T-helper 17 cell (primary cell): ENCODE measurements at regions not wholly inside any gene's neighbourhood (a gene's known extent, or its start where the extent isn't known, plus 50 kb on each side); places are given as distances from the start of the nearest gene placed in this dataset.

Source experiments
- ATAC-seq: fragments of 150-1000 bp; cut with Tn5 transposase; 2 replicates; pipeline ENCODE4 v1.10.0; 2021; ENCODE audit warnings: mild to moderate bottlenecking, moderate library complexity
- DNase-seq, 3 donors: peaks; one replicate each; pipeline versions ENCODE4 v3.0.0 to v3.0.0-alpha.2; 2020 to 2021
- H3K9me3 ChIP-seq: one replicate; pipeline ENCODE4 v1.7.0; 2013; ENCODE audit warnings: low read length, mild to moderate bottlenecking; ENCODE audit not compliant: control insufficient read depth, poor library complexity, severe bottlenecking
- H3K27ac Mint-ChIP-seq: one replicate; pipeline ENCODE4 v1.8.0; 2022; ENCODE audit warnings: mild to moderate bottlenecking, moderate library complexity, mixed read lengths
- H3K27me3 Mint-ChIP-seq: one replicate; pipeline ENCODE4 v1.8.0; 2022; ENCODE audit warnings: mixed read lengths
- H3K36me3 Mint-ChIP-seq: one replicate; pipeline ENCODE4 v1.8.0; 2022; ENCODE audit warnings: low read depth, mixed read lengths
- H3K4me1 Mint-ChIP-seq: one replicate; pipeline ENCODE4 v1.8.0; 2022; ENCODE audit warnings: mild to moderate bottlenecking, mixed read lengths
- H3K4me3 Mint-ChIP-seq: one replicate; pipeline ENCODE4 v1.8.0; 2022; ENCODE audit warnings: mild to moderate bottlenecking, moderate library complexity, mixed read lengths

DNA sequence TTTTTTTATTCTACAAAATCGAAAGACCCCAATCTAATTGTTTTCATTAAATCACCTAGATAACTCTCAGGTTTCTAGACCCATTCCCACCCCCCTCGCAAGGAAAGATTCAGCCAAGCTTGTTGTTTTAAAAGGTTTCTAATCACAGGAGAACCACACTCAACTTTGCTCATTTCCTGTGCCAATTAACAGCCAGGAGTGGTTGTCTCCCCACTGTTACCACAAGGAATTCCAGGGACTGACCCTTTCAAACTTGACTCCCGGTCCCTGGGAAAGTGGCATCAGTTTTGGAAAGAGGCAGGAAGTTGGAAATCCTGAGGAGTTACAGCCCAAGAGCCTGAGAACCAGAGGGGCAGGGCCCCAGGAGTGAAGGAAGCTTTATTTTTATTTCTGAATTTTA lies 561.3 kb upstream of the JAG1 start:
- DNase-seq (no peak), ATAC-seq (no peak)
- Mint-ChIP-seq H3K27me3 (no peaks in the 10 kb centered on the region), H3K4me3 (no peak overlapping the region), H3K4me1 (no peaks in the 10 kb centered on the region), H3K27ac (no peak overlapping the region), H3K36me3 (no peaks in the 10 kb centered on the region)
- H3K9me3 ChIP-seq = no peaks in the 10 kb centered on the region

DNA sequence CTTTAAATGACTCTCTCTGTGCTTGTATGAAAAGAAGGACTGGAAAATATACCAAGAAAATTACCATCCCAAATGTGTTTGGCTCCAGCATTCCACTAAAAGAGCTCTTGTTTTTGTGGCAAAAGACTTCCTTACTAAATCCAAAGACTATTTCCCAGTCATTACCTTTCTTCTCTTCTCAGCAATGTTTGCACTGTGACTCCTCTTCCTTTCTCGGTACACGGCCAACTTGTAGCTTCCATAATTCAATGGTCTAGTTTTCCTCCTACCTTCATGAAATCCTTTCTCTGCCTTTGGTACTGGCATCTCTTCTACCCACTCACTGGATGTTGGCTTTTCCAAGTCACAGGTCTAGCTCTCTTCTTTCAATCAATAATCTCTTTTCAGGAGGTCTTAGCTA lies 568.5 kb upstream of the JAG1 start:
- Mint-ChIP-seq H3K4me1 (no peaks in the 10 kb centered on the region), H3K36me3 (no peaks in the 10 kb centered on the region), H3K4me3 (no peak overlapping the region), H3K27me3 (no peaks in the 10 kb centered on the region), H3K27ac (no peak overlapping the region)
- DNase-seq = no peak
- H3K9me3 ChIP-seq = no peaks in the 10 kb centered on the region
- no peak for ATAC-seq

DNA sequence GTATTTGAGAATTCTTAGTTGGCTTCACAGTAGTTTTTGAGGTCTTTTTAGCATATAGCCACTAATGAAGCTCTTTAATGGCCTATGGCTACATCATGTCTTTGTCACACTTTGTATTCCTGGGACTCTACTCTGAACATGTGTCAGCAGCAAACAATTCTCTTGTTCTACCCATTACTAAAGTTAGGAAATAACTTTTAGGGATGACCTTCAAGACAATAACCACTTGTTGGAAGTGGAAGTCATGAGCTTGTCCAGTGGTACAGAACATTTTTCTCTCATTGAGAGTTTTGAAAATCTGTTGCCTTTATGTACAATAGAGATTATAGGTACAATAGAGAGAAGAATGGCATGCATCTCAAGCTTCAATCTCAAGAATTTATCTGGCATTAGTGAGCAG lies 571.6 kb upstream of the JAG1 start:
- no peaks in the 10 kb centered on the region for H3K27me3 Mint-ChIP-seq
- no peaks in the 10 kb centered on the region for H3K9me3 ChIP-seq
- H3K27ac Mint-ChIP-seq = no peak overlapping the region
- DNase-seq = no peak
- no peak overlapping the region for H3K4me3 Mint-ChIP-seq
- ATAC-seq = no peak
- H3K4me1 Mint-ChIP-seq = no peaks in the 10 kb centered on the region
- H3K36me3 Mint-ChIP-seq = no peaks in the 10 kb centered on the region

DNA sequence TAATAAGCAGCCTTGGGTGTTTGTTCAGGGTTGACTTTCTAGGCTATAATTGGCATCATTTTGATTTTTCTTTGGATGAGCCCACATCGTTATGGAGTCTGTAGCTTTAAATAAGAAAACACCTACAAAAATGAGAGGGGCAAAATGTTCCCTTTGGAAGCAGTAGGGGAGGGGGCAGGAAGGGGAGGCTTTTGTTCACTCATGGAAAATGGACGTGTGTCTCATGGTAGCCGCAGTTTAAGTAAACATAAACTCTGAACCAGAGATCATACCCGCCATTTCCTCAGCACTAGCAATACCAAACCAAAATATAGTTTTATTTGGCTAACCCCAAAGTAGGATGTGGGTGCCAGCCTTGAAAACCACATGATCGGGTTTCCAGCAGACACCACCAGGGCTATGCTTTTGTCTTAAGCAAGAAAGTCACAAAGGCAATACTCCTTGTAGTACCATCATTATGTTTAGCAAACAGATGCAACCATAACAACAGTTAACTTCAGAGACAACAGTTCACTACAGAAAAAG lies 572.5 kb upstream of the JAG1 start:
- no peaks in the 10 kb centered on the region for H3K27me3 Mint-ChIP-seq
- H3K36me3 Mint-ChIP-seq = no peaks in the 10 kb centered on the region
- no peak for ATAC-seq
- no peak overlapping the region for H3K4me3 Mint-ChIP-seq
- no peaks in the 10 kb centered on the region for H3K4me1 Mint-ChIP-seq
- no peak overlapping the region for H3K27ac Mint-ChIP-seq
- DNase-seq = no peak
- H3K9me3 ChIP-seq = no peaks in the 10 kb centered on the region

DNA sequence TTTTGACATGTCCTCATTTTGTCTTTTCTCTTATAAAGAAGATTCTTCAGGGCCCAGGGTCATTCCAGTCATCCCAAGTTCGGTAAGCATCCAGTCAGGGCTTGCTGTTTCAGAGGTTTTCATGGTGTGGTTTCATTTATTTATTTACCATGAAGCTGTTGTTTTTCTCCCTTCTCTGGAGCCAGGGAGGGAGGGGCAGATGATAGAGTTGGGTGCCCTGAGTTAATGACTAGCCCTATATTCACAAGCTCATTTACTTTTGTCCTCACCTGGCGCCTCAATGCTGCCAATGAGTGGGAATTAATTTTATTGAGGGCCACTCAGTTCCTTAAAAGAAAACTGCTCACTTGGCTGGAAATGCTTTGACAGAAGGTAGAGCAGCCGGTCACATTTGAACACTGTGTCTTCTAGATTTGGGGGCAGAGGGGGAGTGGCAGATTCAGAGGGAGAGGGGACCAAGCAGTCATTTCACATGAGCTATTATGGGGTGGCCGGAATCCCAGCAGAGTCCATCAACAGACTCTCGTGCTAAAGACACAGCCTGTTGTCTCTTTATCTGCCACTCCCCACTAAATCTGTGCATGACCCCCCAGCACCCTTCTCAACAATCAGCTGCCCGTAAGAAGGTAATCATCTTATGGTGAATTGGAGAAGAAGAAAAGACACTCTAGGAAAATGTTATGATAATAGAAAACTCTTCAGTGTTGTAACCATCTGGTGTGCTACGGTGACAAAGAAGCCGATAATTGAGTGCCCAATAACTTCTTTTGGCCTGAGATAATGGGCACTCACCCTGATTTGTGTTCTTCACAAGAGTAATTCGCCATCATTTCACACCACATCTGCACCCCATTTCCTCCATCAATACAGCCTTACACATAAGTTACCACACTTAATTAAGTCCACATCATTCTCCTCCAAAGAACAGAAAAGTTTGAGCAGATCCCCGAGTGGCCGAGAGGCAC lies 573.5 kb upstream of the JAG1 start:
- no peak for DNase-seq
- H3K4me3 Mint-ChIP-seq = no peak overlapping the region
- H3K36me3 Mint-ChIP-seq = no peaks in the 10 kb centered on the region
- no peak overlapping the region for H3K27ac Mint-ChIP-seq
- no peaks in the 10 kb centered on the region for H3K4me1 Mint-ChIP-seq
- ATAC-seq = no peak
- no peaks in the 10 kb centered on the region for H3K27me3 Mint-ChIP-seq
- no peaks in the 10 kb centered on the region for H3K9me3 ChIP-seq

DNA sequence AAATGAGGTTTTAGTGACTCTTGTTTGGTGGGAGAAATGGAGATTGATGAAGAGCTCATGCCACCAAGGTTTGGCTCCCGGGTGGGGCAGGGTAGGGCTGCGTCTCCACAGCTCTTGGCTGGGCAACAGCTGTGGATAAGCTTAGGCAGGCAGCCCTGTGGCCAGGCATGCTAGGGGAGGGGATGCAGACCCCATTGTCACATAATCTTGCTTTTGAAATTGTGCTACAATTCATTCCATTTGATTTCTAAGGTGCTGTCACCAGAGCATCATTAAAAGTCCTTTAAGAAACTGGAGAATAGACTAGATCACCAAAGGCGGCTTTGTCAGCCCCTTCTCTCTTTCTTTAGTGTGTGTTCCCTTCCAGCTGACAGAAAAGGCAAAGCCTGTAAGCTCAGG lies 574.2 kb upstream of the JAG1 start:
- no peaks in the 10 kb centered on the region for H3K27me3 Mint-ChIP-seq

DNA sequence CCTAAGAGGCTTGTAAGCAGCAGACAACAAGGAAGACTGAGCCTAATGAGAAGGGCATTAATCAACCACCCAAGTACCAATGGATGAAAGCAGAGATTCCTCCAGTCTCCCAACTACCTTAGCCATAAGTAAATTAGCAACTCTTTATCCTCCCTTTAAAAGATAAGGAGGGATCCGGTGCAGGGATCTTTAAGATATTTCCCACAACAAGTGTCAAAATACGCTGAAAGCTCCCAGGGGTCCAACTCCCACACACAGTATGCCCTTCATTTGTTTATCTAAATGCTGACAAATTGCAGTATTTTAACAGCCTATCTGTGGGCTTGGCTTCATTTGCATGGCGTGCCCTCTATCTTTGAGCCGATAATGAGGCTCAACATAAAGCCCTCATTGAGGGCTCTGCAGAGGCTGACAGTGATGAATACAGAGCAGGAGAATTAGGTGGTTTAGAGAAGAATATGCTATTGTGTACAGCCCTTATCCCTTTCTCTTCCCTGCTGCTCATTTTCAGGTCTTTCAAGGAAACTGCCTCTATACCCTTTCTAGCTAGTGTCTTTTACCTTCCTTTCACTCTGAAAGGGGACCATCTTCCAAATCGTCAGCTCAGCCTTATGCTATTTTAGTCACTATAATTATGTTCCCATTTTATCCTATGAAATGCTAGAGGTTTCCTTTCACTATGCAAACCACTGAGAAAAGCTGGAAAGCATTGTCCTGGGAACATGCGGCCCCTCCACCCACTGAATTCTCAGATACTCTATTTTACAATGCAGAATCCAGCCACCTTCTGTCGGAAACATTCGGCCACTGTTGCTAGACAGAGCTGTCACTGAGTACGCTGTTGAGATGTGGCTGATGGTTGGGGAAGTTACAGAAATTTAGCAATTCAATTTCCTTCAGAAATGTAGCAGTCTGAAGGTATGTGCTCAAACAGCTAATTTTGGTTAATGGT lies 575.2 kb upstream of the JAG1 start:
- Mint-ChIP-seq H3K4me1 (no peaks in the 10 kb centered on the region), H3K27me3 (no peaks in the 10 kb centered on the region), H3K36me3 (no peaks in the 10 kb centered on the region), H3K4me3 (no peak overlapping the region), H3K27ac (no peak overlapping the region)
- no peaks in the 10 kb centered on the region for H3K9me3 ChIP-seq
- ATAC-seq (no peak), DNase-seq (no peak)

More for the DNA sequence above, 574.2 kb upstream of the JAG1 start:
- no peak for ATAC-seq
- Mint-ChIP-seq H3K27ac (no peak overlapping the region), H3K4me3 (no peak overlapping the region), H3K36me3 (no peaks in the 10 kb centered on the region), H3K4me1 (no peaks in the 10 kb centered on the region)
- DNase-seq = no peak
- H3K9me3 ChIP-seq = no peaks in the 10 kb centered on the region

DNA sequence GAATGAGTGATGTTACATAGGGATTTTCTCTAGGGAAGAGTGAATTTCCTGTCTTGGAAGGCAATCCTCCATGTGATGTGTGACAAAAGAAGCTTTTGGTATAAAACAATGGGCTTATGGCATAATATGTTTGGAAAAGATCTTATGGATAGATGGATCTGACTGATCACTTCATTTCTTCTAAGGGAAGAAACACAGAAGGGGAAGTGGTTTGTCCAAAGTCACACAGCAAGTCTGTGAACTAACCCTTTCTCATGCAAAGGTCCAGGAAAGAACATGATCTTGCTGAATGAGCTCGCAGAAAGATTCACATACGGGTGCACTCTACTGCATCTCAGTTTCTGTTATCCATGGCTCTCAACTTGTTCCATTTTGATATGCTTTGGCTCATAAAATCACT lies 575.9 kb upstream of the JAG1 start:
- DNase-seq = no peak
- no peak overlapping the region for H3K27ac Mint-ChIP-seq
- no peak for ATAC-seq
- no peaks in the 10 kb centered on the region for H3K36me3 Mint-ChIP-seq
- no peaks in the 10 kb centered on the region for H3K9me3 ChIP-seq
- H3K4me1 Mint-ChIP-seq = no peaks in the 10 kb centered on the region
- H3K27me3 Mint-ChIP-seq = no peaks in the 10 kb centered on the region
- no peak overlapping the region for H3K4me3 Mint-ChIP-seq

DNA sequence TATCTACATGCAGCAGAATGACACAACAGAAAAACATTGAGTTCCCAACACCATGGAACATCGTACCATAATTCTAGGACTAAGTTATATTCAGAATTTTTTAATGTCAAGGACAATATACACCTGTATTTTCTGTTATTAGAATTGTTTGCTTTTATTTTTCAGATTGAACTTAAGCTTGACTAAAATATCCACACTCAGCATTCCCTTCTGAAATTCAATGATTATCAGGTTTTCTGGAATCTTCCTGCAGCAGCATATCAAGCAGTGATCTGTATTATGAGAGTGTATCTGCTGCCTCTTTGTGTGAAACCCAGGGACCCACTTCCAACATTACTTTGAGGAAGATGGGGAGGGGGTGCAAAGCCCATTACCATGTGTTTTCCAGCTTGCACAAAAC lies 578.6 kb upstream of the JAG1 start:
- DNase-seq (no peak), ATAC-seq (no peak)
- Mint-ChIP-seq H3K4me3 (no peak overlapping the region), H3K27ac (no peak overlapping the region), H3K36me3 (no peaks in the 10 kb centered on the region), H3K4me1 (no peaks in the 10 kb centered on the region), H3K27me3 (no peaks in the 10 kb centered on the region)
- H3K9me3 ChIP-seq = no peaks in the 10 kb centered on the region

DNA sequence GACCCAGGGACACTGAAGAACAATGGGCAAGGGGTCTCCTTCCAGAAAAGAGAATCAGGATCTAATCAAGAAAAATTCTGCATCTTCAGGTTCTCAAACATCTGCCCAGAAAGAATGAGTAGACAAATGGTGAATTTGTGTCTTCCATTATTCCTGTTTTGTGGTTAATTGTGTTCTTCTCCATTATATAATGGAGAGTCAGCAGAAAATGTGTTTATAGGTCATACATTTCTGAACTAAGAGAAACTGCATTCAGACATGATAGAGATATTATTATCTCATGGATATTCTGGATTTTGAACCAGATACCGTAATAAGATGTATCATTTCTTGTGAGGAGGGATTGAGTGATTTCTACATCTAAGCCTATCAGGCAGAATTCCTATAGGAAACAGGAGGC lies 581.7 kb upstream of the JAG1 start:
- no peaks in the 10 kb centered on the region for H3K4me1 Mint-ChIP-seq
- H3K9me3 ChIP-seq = no peaks in the 10 kb centered on the region
- no peaks in the 10 kb centered on the region for H3K36me3 Mint-ChIP-seq
- no peak for ATAC-seq
- DNase-seq = no peak
- H3K27me3 Mint-ChIP-seq = no peaks in the 10 kb centered on the region
- H3K4me3 Mint-ChIP-seq = no peak overlapping the region
- no peak overlapping the region for H3K27ac Mint-ChIP-seq

DNA sequence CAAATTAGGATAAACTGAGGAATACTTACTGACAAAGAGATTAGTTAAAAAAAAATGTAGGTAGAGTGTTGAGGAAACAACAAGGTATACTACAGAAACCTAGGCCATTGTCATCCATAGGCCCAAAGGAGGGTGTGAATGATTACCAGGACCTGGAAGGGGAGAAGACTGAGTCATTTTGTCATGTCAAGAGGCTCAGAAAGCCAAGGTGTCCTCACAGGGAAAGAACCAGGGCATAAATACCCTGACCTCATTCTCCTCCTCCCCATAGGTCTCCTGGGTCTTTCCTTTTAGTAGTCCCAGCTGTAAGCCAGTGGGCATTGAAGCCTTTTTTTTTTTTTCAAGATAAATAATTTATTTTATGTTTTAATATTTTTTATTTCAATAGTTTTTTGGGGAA lies 582.1 kb upstream of the JAG1 start:
- DNase-seq = no peak
- H3K27ac Mint-ChIP-seq = no peak overlapping the region
- no peaks in the 10 kb centered on the region for H3K9me3 ChIP-seq
- no peaks in the 10 kb centered on the region for H3K4me1 Mint-ChIP-seq
- H3K4me3 Mint-ChIP-seq = no peak overlapping the region
- no peak for ATAC-seq
- H3K27me3 Mint-ChIP-seq = no peaks in the 10 kb centered on the region
- no peaks in the 10 kb centered on the region for H3K36me3 Mint-ChIP-seq

DNA sequence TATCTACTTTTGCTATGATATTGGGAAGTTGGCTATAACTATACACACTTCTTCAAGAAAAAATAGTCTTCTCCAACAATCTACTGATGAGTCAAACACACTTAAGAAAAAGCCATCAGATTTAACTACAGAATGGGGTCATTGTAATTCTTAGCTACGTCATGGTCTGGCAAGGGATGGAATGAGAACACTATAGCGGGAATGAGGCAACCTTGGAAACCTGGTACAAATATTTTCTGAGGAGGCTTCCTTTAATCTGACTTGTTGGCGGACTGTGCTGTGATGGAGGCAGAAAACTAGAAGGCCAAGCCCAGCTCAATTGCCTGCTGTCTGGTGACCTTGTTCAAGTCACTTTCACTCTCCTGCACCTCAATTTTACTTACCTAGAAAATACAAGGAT lies 586.8 kb upstream of the JAG1 start:
- Mint-ChIP-seq H3K4me1 (no peaks in the 10 kb centered on the region), H3K27me3 (no peaks in the 10 kb centered on the region), H3K4me3 (no peak overlapping the region), H3K27ac (no peak overlapping the region), H3K36me3 (no peaks in the 10 kb centered on the region)
- ATAC-seq = no peak
- H3K9me3 ChIP-seq = no peaks in the 10 kb centered on the region
- DNase-seq = no peak

DNA sequence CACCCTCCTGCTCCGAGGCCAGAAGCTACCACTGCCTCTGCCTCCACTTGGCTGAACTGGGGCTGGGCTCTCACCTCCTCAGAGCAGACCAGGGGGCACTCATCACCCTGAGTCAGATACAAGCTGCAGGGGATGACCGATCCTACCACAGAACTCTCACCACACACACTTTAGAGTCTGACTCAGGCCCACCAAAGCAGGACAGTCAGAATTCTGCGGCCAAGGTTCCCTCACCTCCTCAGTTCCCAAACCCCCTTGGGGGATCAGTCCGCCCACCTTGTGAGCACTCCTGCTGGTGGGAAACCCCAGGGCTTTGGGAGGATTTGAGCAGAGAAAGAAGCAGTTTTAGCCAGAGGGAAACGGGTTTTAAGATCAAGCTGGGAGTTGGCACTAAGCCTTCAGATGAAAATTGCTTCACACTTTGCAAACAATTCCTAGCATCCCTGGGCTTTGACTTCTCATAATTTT lies 587.8 kb upstream of the JAG1 start:
- no peaks in the 10 kb centered on the region for H3K36me3 Mint-ChIP-seq
- ATAC-seq (no peak), DNase-seq (no peak)
- no peaks in the 10 kb centered on the region for H3K4me1 Mint-ChIP-seq
- H3K9me3 ChIP-seq = no peaks in the 10 kb centered on the region
- no peak overlapping the region for H3K4me3 Mint-ChIP-seq
- H3K27me3 Mint-ChIP-seq = no peaks in the 10 kb centered on the region
- no peak overlapping the region for H3K27ac Mint-ChIP-seq
